PC-9 (cell line): ENCODE measurements at regions not wholly inside any gene's neighbourhood (a gene's known extent, or its start where the extent isn't known, plus 50 kb on each side); places are given as distances from the start of the nearest gene placed in this dataset.

Experiments used
- BruUV-seq: library from RNA; stranded (reverse); fragments of 400-500 nt; replicated peaks from 2 replicates; lab custom pipeline; 2021; lab: Mats Ljungman, UMichigan
- CTCF ChIA-PET: fragments of 300-600 bp; sonication (Branson Sonifier 250); formaldehyde crosslinking; loops from one replicate; lab custom pipeline; 2022; ENCODE audit warnings: antibody characterized with exemption; lab: Charles Lee
- POLR2A ChIA-PET: fragments of 300-600 bp; sonication (Branson Sonifier 250); formaldehyde crosslinking; loops from one replicate; lab custom pipeline; 2022; ENCODE audit warnings: antibody characterized with exemption; ENCODE audit not compliant: unreplicated experiment; lab: Charles Lee
- DNase-seq, 2 experiments: peaks; one replicate each; pipeline versions ENCODE4 v3.0.0 to v3.0.0-alpha.2; 2015 to 2022; ENCODE audit warnings: mixed read lengths in 1 of 2
- H2AFZ ChIP-seq: fragments of 200-600 bp; sonication (generic); 2 replicates; pipeline ENCODE4 v1.8.1; 2017; ENCODE audit warnings: antibody characterized with exemption
- H3F3A ChIP-seq: fragments of 200-600 bp; sonication (generic); 2 replicates; pipeline ENCODE4 v1.8.1; 2017; ENCODE audit warnings: antibody characterized with exemption, mild to moderate bottlenecking, low read depth; ENCODE audit not compliant: insufficient read depth
- H3K27ac ChIP-seq: fragments of 200-600 bp; sonication (generic); 2 replicates; pipeline ENCODE4 v1.6.1; 2016; ENCODE audit warnings: mixed run types
- H3K27me3 ChIP-seq: fragments of 200-600 bp; sonication (generic); 2 replicates; pipeline ENCODE4 v1.6.1; 2016; ENCODE audit warnings: low read depth, mixed run types; ENCODE audit not compliant: insufficient read depth
- H3K36me3 ChIP-seq: fragments of 200-600 bp; sonication (generic); 2 replicates; pipeline ENCODE4 v1.6.1; 2016; ENCODE audit warnings: low read depth, mixed run types
- H3K4me1 ChIP-seq: fragments of 200-600 bp; sonication (generic); replicated peaks from 2 replicates; pipeline ENCODE4 v1.6.1; 2016; ENCODE audit warnings: mixed run types; ENCODE audit not compliant: insufficient read depth
- H3K4me2 ChIP-seq: fragments of 200-600 bp; sonication (generic); 2 replicates; pipeline ENCODE4 v1.6.1; 2017; ENCODE audit warnings: mixed run types
- H3K4me3 ChIP-seq: fragments of 200-600 bp; sonication (generic); 2 replicates; pipeline ENCODE4 v1.6.1; 2016; ENCODE audit warnings: mixed run types
- H3K79me2 ChIP-seq: fragments of 200-600 bp; sonication (generic); 2 replicates; pipeline ENCODE4 v1.6.1; 2017; ENCODE audit warnings: low read depth, mixed run types
- H3K9me2 ChIP-seq: fragments of 200-600 bp; sonication (generic); 2 replicates; pipeline ENCODE4 v1.8.1; 2017; ENCODE audit warnings: mild to moderate bottlenecking; ENCODE audit not compliant: insufficient read depth
- H3K9me3 ChIP-seq: fragments of 200-600 bp; sonication (generic); 2 replicates; pipeline ENCODE4 v1.8.1; 2016; ENCODE audit warnings: low read depth; ENCODE audit not compliant: insufficient read depth
- H4K20me1 ChIP-seq: fragments of 200-600 bp; sonication (generic); 2 replicates; pipeline ENCODE4 v1.8.1; 2017; ENCODE audit not compliant: insufficient read depth
- EZH2 ChIP-seq: fragments of 200-600 bp; sonication (generic); IDR thresholded peaks from 2 replicates; pipeline ENCODE4 v1.8.0; 2017; ENCODE audit warnings: antibody characterized with exemption, low read depth
- intact Hi-C: fragments of 100-400 bp; cut with micrococcal nuclease; formaldehyde crosslinking; loops from one replicate; pipeline ENCODE4 v1.10.0; 2022; ENCODE audit not compliant: unreplicated experiment
- TF ChIP-seq, protein P1 (sequence below): fragments of 200-600 bp; sonication (generic); conservative IDR thresholded peaks from 2 replicates; pipeline ENCODE4 v1.6.1; 2017; ENCODE audit warnings: mixed run types, antibody characterized with exemption, mild to moderate bottlenecking, moderate library complexity

DNA sequence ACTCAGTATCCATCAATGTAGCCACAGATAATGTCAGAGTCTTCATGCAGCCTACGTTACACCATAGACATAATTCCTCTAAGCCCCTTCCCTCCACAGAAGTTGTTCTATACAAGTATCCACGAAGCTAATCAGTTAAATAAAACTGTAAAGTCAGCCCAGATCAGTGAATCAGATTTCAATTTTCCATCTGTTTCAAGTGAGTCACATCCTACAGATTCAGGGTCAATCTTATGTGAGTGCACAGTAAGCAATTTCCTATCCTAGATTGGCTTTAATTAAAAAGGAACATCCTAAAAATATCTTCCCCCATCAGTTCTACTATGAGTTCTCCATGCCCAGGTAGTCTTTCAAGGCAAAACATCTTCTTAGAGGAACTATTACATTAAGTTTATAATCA, 402.5 kb downstream of the EFNA5 start:
- Histone ChIP-seq H4K20me1 (no peaks in the 10 kb centered on the region), H3K4me2 (no peak overlapping the region), H3K27ac (no peak overlapping the region), H2AFZ (no peak overlapping the region), H3K9me3 (no peaks in the 10 kb centered on the region), H3K36me3 (no peaks in the 10 kb centered on the region), H3K79me2 (no peaks in the 10 kb centered on the region), H3K4me1 (0 out of 2 replicates have a peak, but pooled peaks cover 6% of the 10 kb centered on the region), H3K4me3 (no peak overlapping the region), H3K27me3 (no peaks in the 10 kb centered on the region), H3K9me2 (no peaks in the 10 kb centered on the region), H3F3A (no peaks in the 10 kb centered on the region)
- no TSS peak for BruUV-seq
- DNase-seq: no peak
- CTCF ChIA-PET: no interaction called here
- intact Hi-C loops: no loop called here
- TF ChIP-seq, protein P1, sequence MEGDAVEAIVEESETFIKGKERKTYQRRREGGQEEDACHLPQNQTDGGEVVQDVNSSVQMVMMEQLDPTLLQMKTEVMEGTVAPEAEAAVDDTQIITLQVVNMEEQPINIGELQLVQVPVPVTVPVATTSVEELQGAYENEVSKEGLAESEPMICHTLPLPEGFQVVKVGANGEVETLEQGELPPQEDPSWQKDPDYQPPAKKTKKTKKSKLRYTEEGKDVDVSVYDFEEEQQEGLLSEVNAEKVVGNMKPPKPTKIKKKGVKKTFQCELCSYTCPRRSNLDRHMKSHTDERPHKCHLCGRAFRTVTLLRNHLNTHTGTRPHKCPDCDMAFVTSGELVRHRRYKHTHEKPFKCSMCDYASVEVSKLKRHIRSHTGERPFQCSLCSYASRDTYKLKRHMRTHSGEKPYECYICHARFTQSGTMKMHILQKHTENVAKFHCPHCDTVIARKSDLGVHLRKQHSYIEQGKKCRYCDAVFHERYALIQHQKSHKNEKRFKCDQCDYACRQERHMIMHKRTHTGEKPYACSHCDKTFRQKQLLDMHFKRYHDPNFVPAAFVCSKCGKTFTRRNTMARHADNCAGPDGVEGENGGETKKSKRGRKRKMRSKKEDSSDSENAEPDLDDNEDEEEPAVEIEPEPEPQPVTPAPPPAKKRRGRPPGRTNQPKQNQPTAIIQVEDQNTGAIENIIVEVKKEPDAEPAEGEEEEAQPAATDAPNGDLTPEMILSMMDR: no peak
- no peak for TF ChIP-seq EZH2
- POLR2A ChIA-PET: no interaction called here

DNA sequence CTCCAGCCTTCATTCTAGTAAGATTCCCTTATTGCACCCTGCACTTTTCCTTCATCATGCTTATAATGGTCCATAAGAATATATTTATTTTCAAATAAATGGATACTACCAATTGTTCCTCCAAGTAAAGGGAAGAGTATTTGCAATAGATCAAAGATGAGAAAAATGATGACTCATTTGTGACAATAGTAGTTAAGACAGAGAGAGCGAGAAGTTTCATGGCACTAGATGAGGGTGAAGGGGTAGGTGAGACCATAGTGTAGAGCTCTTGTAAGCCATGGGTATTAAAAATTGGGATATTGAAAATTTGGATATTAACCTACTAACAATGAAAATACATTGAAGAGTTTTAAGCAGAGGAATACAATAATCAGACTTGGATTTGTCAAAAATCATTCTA, 404.6 kb downstream of the EFNA5 start:
- intact Hi-C loops: no loop called here
- no peaks in the 10 kb centered on the region for H3K36me3 ChIP-seq
- ChIA-PET CTCF (no interaction called here), POLR2A (no interaction called here)
- H3K9me3 ChIP-seq: no peaks in the 10 kb centered on the region; the same call in 1 of the 2 replicates
- H3K27me3 ChIP-seq: no peaks in the 10 kb centered on the region
- no peaks in the 10 kb centered on the region for H3F3A ChIP-seq
- H3K27ac ChIP-seq: no peak overlapping the region
- H4K20me1 ChIP-seq: no peaks in the 10 kb centered on the region
- no peaks in the 10 kb centered on the region for H3K79me2 ChIP-seq
- no peak overlapping the region for H3K4me3 ChIP-seq
- BruUV-seq: no TSS peak
- DNase-seq: no peak
- H2AFZ ChIP-seq: no peak overlapping the region
- H3K4me2 ChIP-seq: no peak overlapping the region
- H3K9me2 ChIP-seq: no peaks in the 10 kb centered on the region
- 0 out of 2 replicates have a peak, but pooled peaks cover 6% of the 10 kb centered on the region for H3K4me1 ChIP-seq
- TF ChIP-seq EZH2: no peak
- TF ChIP-seq, protein P1: no peak

DNA sequence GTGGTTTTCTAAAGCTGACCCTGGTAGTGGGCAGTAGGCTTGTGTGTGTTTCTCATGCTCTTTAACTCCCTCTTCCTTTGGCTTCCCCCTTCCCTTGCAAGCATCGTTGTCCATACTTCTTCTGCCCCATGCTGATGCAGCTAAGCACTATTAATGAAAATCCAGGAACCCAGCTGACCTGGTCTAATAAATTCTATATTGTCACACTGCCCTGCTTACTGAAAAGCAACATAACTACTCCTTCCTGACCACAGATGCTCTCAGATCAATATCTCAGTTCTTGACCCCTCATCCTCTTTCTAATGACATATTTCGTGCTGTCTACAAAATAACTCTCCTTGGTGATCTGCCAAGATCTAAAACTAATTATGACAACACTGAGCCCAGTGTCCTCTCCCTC, 405.5 kb downstream of the EFNA5 start:
- Histone ChIP-seq H4K20me1 (no peaks in the 10 kb centered on the region), H3K79me2 (no peaks in the 10 kb centered on the region), H3K9me3 (no peaks in the 10 kb centered on the region; the same call in 1 of the 2 replicates), H3K36me3 (no peaks in the 10 kb centered on the region), H3K27ac (no peak overlapping the region), H2AFZ (no peak overlapping the region), H3K4me1 (0 out of 2 replicates have a peak, but pooled peaks cover 6% of the 10 kb centered on the region), H3K4me2 (no peak overlapping the region), H3F3A (no peaks in the 10 kb centered on the region), H3K9me2 (no peaks in the 10 kb centered on the region), H3K4me3 (no peak overlapping the region), H3K27me3 (no peaks in the 10 kb centered on the region)
- no peak for TF ChIP-seq EZH2
- TF ChIP-seq, protein P1: no peak
- CTCF ChIA-PET: no interaction called here
- no TSS peak for BruUV-seq
- POLR2A ChIA-PET: no interaction called here
- intact Hi-C loops: no loop called here
- no peak for DNase-seq
